ENCODE measurements at regions not wholly inside any gene's neighbourhood (a gene's known extent, or its start where the extent isn't known, plus 50 kb on each side); places are given as distances from the start of the nearest gene placed in this dataset.

GRCh38 chr16:61181982-61182381 lies 854.3 kb downstream of the CDH8 start:
- TF ChIP-seq EZH2phosphoT487 (IDR thresholded peaks at IDR 0.05; ENCODE audit: low read length) (no peak), EZH2 (optimal IDR thresholded peaks at IDR 0.05; ENCODE audit: low read depth, low read length) (no peak), CTCF (IDR thresholded peaks at IDR 0.05; ENCODE audit: low read length) (no peak)
